ES-I3 (cell line): ENCODE measurements at regions not wholly inside any gene's neighbourhood (a gene's known extent, or its start where the extent isn't known, plus 50 kb on each side); places are given as distances from the start of the nearest gene placed in this dataset.

Experiments used
- H3K36me3 ChIP-seq: 2 replicates; pipeline ENCODE4 v1.6.1; 2013; ENCODE audit warnings: mild to moderate bottlenecking, low read length, control low read depth, moderate library complexity; ENCODE audit not compliant: insufficient read depth
- H3K4me1 ChIP-seq: 2 replicates; pipeline ENCODE4 v1.6.1; 2013; ENCODE audit warnings: mild to moderate bottlenecking, control low read depth, low read length; ENCODE audit not compliant: insufficient read depth
- H3K9ac ChIP-seq: 2 replicates; pipeline ENCODE4 v1.6.1; 2013; ENCODE audit warnings: low read depth, mild to moderate bottlenecking, low read length, moderate library complexity
- H3K9me3 ChIP-seq: 2 replicates; pipeline ENCODE4 v1.6.1; 2013; ENCODE audit warnings: mild to moderate bottlenecking, low read length, moderate library complexity; ENCODE audit not compliant: control insufficient read depth, insufficient read depth

- no peak overlapping the region for H3K9ac ChIP-seq
- H3K36me3 ChIP-seq, result no peaks in the 10 kb centered on the region
- no peaks in the 10 kb centered on the region for H3K9me3 ChIP-seq
- peaks cover 55% of the 10 kb centered on the region for H3K4me1 ChIP-seq
Observed at GRCh38 chr6:56756219-56756789, 113.6 kb upstream of the DST start.

- H3K9ac ChIP-seq, result no peak overlapping the region
- H3K36me3 ChIP-seq, result no peaks in the 10 kb centered on the region
- H3K9me3 ChIP-seq, result no peaks in the 10 kb centered on the region
- peaks cover 66% of the 10 kb centered on the region for H3K4me1 ChIP-seq
Observed at GRCh38 chr6:56755040-56755439, 112.4 kb upstream of the DST start.

GRCh38 chr6:56753811-56754210, 111.1 kb upstream of the DST start:
- H3K4me1 ChIP-seq, result peaks cover 70% of the 10 kb centered on the region
- H3K36me3 ChIP-seq, result no peaks in the 10 kb centered on the region
- H3K9me3 ChIP-seq, result no peaks in the 10 kb centered on the region
- no peak overlapping the region for H3K9ac ChIP-seq

GRCh38 chr6:56752534-56752933, 109.8 kb upstream of the DST start:
- H3K9me3 ChIP-seq, result no peaks in the 10 kb centered on the region
- no peaks in the 10 kb centered on the region for H3K36me3 ChIP-seq
- H3K9ac ChIP-seq, result no peak overlapping the region
- peaks cover 57% of the 10 kb centered on the region for H3K4me1 ChIP-seq

GRCh38 chr6:56752009-56752408, 109.3 kb upstream of the DST start:
- peaks cover 54% of the 10 kb centered on the region for H3K4me1 ChIP-seq
- no peak overlapping the region for H3K9ac ChIP-seq

GRCh38 chr6:56751604-56752003, 108.9 kb upstream of the DST start:
- Histone ChIP-seq H3K36me3 (no peaks in the 10 kb centered on the region), H3K9me3 (no peaks in the 10 kb centered on the region), H3K9ac (no peak overlapping the region), H3K4me1 (peaks cover 54% of the 10 kb centered on the region)

More at GRCh38 chr6:56752009-56752408, 109.3 kb upstream of the DST start:
- Histone ChIP-seq H3K9me3 (no peaks in the 10 kb centered on the region), H3K36me3 (no peaks in the 10 kb centered on the region)

GRCh38 chr6:56750686-56751085, 108.0 kb upstream of the DST start:
- Histone ChIP-seq H3K9ac (no peak overlapping the region), H3K4me1 (peaks cover 52% of the 10 kb centered on the region), H3K36me3 (no peaks in the 10 kb centered on the region), H3K9me3 (no peaks in the 10 kb centered on the region)

GRCh38 chr6:56749632-56750151, 107.0 kb upstream of the DST start:
- H3K9me3 ChIP-seq, result no peaks in the 10 kb centered on the region
- H3K9ac ChIP-seq, result no peak overlapping the region
- no peaks in the 10 kb centered on the region for H3K36me3 ChIP-seq
- peaks cover 56% of the 10 kb centered on the region for H3K4me1 ChIP-seq

GRCh38 chr6:56746767-56747504, 104.2 kb upstream of the DST start:
- Histone ChIP-seq H3K36me3 (no peaks in the 10 kb centered on the region), H3K4me1 (peaks cover 61% of the 10 kb centered on the region)

GRCh38 chr6:56745971-56746370, 103.3 kb upstream of the DST start:
- Histone ChIP-seq H3K9me3 (no peaks in the 10 kb centered on the region), H3K4me1 (peaks cover 54% of the 10 kb centered on the region), H3K9ac (no peak overlapping the region), H3K36me3 (no peaks in the 10 kb centered on the region)

More at GRCh38 chr6:56746767-56747504, 104.2 kb upstream of the DST start:
- no peak overlapping the region for H3K9ac ChIP-seq
- H3K9me3 ChIP-seq, result no peaks in the 10 kb centered on the region

GRCh38 chr6:56745081-56745480, 102.4 kb upstream of the DST start:
- Histone ChIP-seq H3K9ac (no peak overlapping the region), H3K9me3 (no peaks in the 10 kb centered on the region), H3K4me1 (peaks cover 52% of the 10 kb centered on the region), H3K36me3 (no peaks in the 10 kb centered on the region)

- no peaks in the 10 kb centered on the region for H3K36me3 ChIP-seq
- peaks cover 48% of the 10 kb centered on the region for H3K4me1 ChIP-seq
- H3K9me3 ChIP-seq, result no peaks in the 10 kb centered on the region
- no peak overlapping the region for H3K9ac ChIP-seq
Observed at GRCh38 chr6:56744528-56744927, 101.8 kb upstream of the DST start.

- Histone ChIP-seq H3K36me3 (no peaks in the 10 kb centered on the region), H3K9me3 (no peaks in the 10 kb centered on the region), H3K4me1 (peaks cover 48% of the 10 kb centered on the region), H3K9ac (no peak overlapping the region)
Observed at GRCh38 chr6:56742122-56742791, 99.6 kb upstream of the DST start.

- no peaks in the 10 kb centered on the region for H3K36me3 ChIP-seq
- H3K4me1 ChIP-seq, result peaks cover 41% of the 10 kb centered on the region
- no peak overlapping the region for H3K9ac ChIP-seq
- no peaks in the 10 kb centered on the region for H3K9me3 ChIP-seq
Observed at GRCh38 chr6:56741472-56741871, 98.8 kb upstream of the DST start.
